MM.1S (cell line): ENCODE measurements at regions not wholly inside any gene's neighbourhood (a gene's known extent, or its start where the extent isn't known, plus 50 kb on each side); places are given as distances from the start of the nearest gene placed in this dataset.

Source experiments
- DNase-seq: peaks from one replicate; pipeline ENCODE4 v3.0.0-alpha.2; 2015
- H2AFZ ChIP-seq: fragments of 300-600 bp; sonication (generic); 2 replicates; pipeline ENCODE4 v1.6.0; 2016; ENCODE audit warnings: antibody characterized with exemption, low read length
- H3F3A ChIP-seq: fragments of 300-600 bp; sonication (generic); 2 replicates; pipeline ENCODE4 v1.6.1; 2016; ENCODE audit warnings: mild to moderate bottlenecking, antibody characterized with exemption, low read length, moderate library complexity, mixed read lengths; ENCODE audit not compliant: insufficient read depth
- H3K27ac ChIP-seq: fragments of 300-600 bp; sonication (generic); 2 replicates; pipeline ENCODE4 v1.5.1; 2016; ENCODE audit warnings: mild to moderate bottlenecking, low read length
- H3K27me3 ChIP-seq: fragments of 300-600 bp; sonication (generic); replicated peaks from 2 replicates; pipeline ENCODE4 v1.6.0; 2016; ENCODE audit warnings: low read length; ENCODE audit not compliant: insufficient read depth
- H3K36me3 ChIP-seq: fragments of 300-600 bp; sonication (generic); replicated peaks from 2 replicates; pipeline ENCODE4 v1.6.1; 2016; ENCODE audit warnings: mild to moderate bottlenecking, low read length, mixed read lengths; ENCODE audit not compliant: insufficient read depth
- H3K4me1 ChIP-seq: fragments of 300-600 bp; sonication (generic); 2 replicates; pipeline ENCODE4 v1.6.1; 2016; ENCODE audit warnings: low read length, mixed read lengths
- H3K4me2 ChIP-seq: fragments of 300-600 bp; sonication (generic); 2 replicates; pipeline ENCODE4 v1.6.0; 2016; ENCODE audit warnings: low read depth, low read length
- H3K4me3 ChIP-seq: fragments of 300-600 bp; sonication (generic); 2 replicates; pipeline ENCODE4 v1.5.1; 2016; ENCODE audit warnings: low read length, mixed read lengths
- H3K79me2 ChIP-seq: fragments of 300-600 bp; sonication (generic); 2 replicates; pipeline ENCODE4 v1.6.1; 2016; ENCODE audit warnings: mixed run types, low read length, mixed read lengths
- H3K9ac ChIP-seq: fragments of 300-600 bp; sonication (generic); 2 replicates; pipeline ENCODE4 v1.6.1; 2016; ENCODE audit warnings: low read length, mixed read lengths
- H3K9me2 ChIP-seq: fragments of 300-600 bp; sonication (generic); replicated peaks from 2 replicates; pipeline ENCODE4 v1.6.1; 2016; ENCODE audit warnings: mild to moderate bottlenecking, low read length, mixed read lengths; ENCODE audit not compliant: insufficient read depth
- H3K9me3 ChIP-seq: fragments of 300-600 bp; sonication (generic); replicated peaks from 2 replicates; pipeline ENCODE4 v1.6.1; 2016; ENCODE audit warnings: mild to moderate bottlenecking, low read length, mixed read lengths; ENCODE audit not compliant: insufficient read depth
- H4K20me1 ChIP-seq: fragments of 300-600 bp; sonication (generic); 2 replicates; pipeline ENCODE4 v1.6.1; 2016; ENCODE audit warnings: mild to moderate bottlenecking, low read length, moderate library complexity, mixed read lengths; ENCODE audit not compliant: insufficient read depth
- CTCF ChIP-seq: fragments of 300-600 bp; sonication (generic); IDR thresholded peaks from 2 replicates; pipeline ENCODE4 v1.5.1; 2016; ENCODE audit warnings: antibody characterized with exemption, low read length, mixed read lengths
- EZH2 ChIP-seq: fragments of 300-600 bp; sonication (generic); optimal IDR thresholded peaks from 2 replicates; pipeline ENCODE3; 2017; ENCODE audit warnings: low read depth, mild to moderate bottlenecking, antibody characterized with exemption, low read length, mixed read lengths
- EZH2phosphoT487 ChIP-seq: fragments of 300-600 bp; sonication (generic); IDR thresholded peaks from 2 replicates; pipeline ENCODE4 v1.6.1; 2018; ENCODE audit warnings: antibody characterized with exemption, low read length

- H4K20me1 ChIP-seq: no peaks in the 10 kb centered on the region
Measured at GRCh38 chr9:134559013-134559412, 82.6 kb upstream of the COL5A1 start.

GRCh38 chr9:134560206-134560605 lies 81.4 kb upstream of the COL5A1 start:
- Histone ChIP-seq H4K20me1 (no peaks in the 10 kb centered on the region), H3K27ac (no peak overlapping the region), H3K9me3 (no peaks in the 10 kb centered on the region), H3K4me3 (no peak overlapping the region), H3K4me2 (no peak overlapping the region), H3K36me3 (no peaks in the 10 kb centered on the region), H3F3A (no peaks in the 10 kb centered on the region), H2AFZ (no peak overlapping the region), H3K27me3 (peaks cover 95% of the 10 kb centered on the region), H3K9me2 (no peaks in the 10 kb centered on the region), H3K4me1 (no peaks in the 10 kb centered on the region), H3K9ac (no peak overlapping the region), H3K79me2 (no peaks in the 10 kb centered on the region)
- no peak for DNase-seq
- TF ChIP-seq EZH2phosphoT487 (no peak), EZH2 (no peak), CTCF (no peak)

More at GRCh38 chr9:134559013-134559412, 82.6 kb upstream of the COL5A1 start:
- Histone ChIP-seq H3K4me2 (no peak overlapping the region), H2AFZ (no peak overlapping the region), H3K27me3 (peaks cover 95% of the 10 kb centered on the region), H3K4me1 (no peaks in the 10 kb centered on the region), H3K79me2 (no peaks in the 10 kb centered on the region), H3K27ac (no peak overlapping the region), H3F3A (no peaks in the 10 kb centered on the region), H3K9me2 (no peaks in the 10 kb centered on the region), H3K36me3 (no peaks in the 10 kb centered on the region), H3K4me3 (no peak overlapping the region), H3K9ac (no peak overlapping the region), H3K9me3 (no peaks in the 10 kb centered on the region)
- TF ChIP-seq EZH2phosphoT487 (no peak), CTCF (no peak), EZH2 (no peak)
- DNase-seq: no peak

GRCh38 chr9:134560654-134561053 lies 80.9 kb upstream of the COL5A1 start:
- H3K4me1 ChIP-seq: no peaks in the 10 kb centered on the region
- no peak overlapping the region for H2AFZ ChIP-seq
- no peaks in the 10 kb centered on the region for H4K20me1 ChIP-seq
- no peak for DNase-seq
- H3F3A ChIP-seq: no peaks in the 10 kb centered on the region
- TF ChIP-seq EZH2phosphoT487 (no peak), EZH2 (no peak), CTCF (no peak)
- H3K36me3 ChIP-seq: no peaks in the 10 kb centered on the region
- no peak overlapping the region for H3K4me2 ChIP-seq
- no peak overlapping the region for H3K9ac ChIP-seq
- H3K9me2 ChIP-seq: no peaks in the 10 kb centered on the region
- H3K4me3 ChIP-seq: no peak overlapping the region
- no peaks in the 10 kb centered on the region for H3K79me2 ChIP-seq
- H3K27me3 ChIP-seq: peaks cover 95% of the 10 kb centered on the region
- H3K9me3 ChIP-seq: no peaks in the 10 kb centered on the region
- H3K27ac ChIP-seq: no peak overlapping the region
